Lower leg skin (tissue), 4 donors: ENCODE measurements at regions not wholly inside any gene's neighbourhood (a gene's known extent, or its start where the extent isn't known, plus 50 kb on each side); places are given as distances from the start of the nearest gene placed in this dataset.

ENCODE experiments used
- DNase-seq, 2 donors: peaks; one replicate each; pipeline ENCODE4 v3.0.0-alpha.2; 2019; ENCODE audit warnings: low spot score in 2 of 2
- H3K4me3 ChIP-seq: fragments of 200-600 bp; sonication (generic); 2 replicates; pipeline ENCODE4 v1.5.1; 2017; ENCODE audit warnings: mild to moderate bottlenecking, low read depth; ENCODE audit not compliant: poor library complexity, severe bottlenecking
- POLR2A ChIP-seq, 2 donors: fragments of 450-650 bp; IDR thresholded peaks; one replicate each; pipeline ENCODE4 v1.6.1; 2016 to 2017; ENCODE audit warnings: antibody characterized with exemption in 2 of 2, mild to moderate bottlenecking in 1 of 2, moderate library complexity in 1 of 2
- WGBS, 2 donors: methylation state at CpG; one replicate each; pipeline ENCODE4 v1.1.5; 2018; 5-methylcytosine and 5-hydroxymethylcytosine counted together
- intact Hi-C: fragments of 100-400 bp; cut with DNase I; formaldehyde crosslinking; loops from one replicate; pipeline ENCODE4 v1.15.0; 2023; ENCODE audit warnings: low total_unique reads
- TF ChIP-seq, protein P1 (sequence below), 3 donors: fragments of 450-650 bp; IDR thresholded peaks; one replicate each; pipeline ENCODE4 v1.5.1; 2016; ENCODE audit warnings: antibody characterized with exemption in 3 of 3, mild to moderate bottlenecking in 3 of 3, moderate library complexity in 2 of 3

DNA sequence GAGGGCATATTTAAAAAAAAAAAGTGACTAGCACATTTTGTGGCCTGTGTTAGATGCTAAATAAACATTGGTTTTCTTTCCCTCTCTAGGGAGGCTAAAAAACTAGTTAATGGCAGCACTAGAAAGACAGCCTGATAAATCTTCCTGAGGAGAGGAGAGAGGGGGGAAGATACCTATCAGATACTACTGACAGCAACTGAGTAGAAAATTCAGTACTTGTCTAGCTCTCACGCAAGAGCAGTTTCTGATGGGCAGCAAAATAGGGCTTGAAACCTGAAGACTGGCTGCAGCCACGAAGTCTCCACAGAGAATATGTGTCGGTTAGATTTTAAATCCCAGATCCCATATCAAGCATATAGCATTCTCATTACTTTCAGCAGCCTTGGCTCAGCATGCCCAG is 388.2 kb downstream of the KCNA4 start:
- no peak overlapping the region for H3K4me3 ChIP-seq
- DNase-seq, result no peak
- intact Hi-C loops, result no loop called here
- no peak for TF ChIP-seq POLR2A (IDR thresholded peaks at IDR 0.05)
- TF ChIP-seq, protein P1, sequence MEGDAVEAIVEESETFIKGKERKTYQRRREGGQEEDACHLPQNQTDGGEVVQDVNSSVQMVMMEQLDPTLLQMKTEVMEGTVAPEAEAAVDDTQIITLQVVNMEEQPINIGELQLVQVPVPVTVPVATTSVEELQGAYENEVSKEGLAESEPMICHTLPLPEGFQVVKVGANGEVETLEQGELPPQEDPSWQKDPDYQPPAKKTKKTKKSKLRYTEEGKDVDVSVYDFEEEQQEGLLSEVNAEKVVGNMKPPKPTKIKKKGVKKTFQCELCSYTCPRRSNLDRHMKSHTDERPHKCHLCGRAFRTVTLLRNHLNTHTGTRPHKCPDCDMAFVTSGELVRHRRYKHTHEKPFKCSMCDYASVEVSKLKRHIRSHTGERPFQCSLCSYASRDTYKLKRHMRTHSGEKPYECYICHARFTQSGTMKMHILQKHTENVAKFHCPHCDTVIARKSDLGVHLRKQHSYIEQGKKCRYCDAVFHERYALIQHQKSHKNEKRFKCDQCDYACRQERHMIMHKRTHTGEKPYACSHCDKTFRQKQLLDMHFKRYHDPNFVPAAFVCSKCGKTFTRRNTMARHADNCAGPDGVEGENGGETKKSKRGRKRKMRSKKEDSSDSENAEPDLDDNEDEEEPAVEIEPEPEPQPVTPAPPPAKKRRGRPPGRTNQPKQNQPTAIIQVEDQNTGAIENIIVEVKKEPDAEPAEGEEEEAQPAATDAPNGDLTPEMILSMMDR (IDR thresholded peaks at IDR 0.05), result no peak
- WGBS, 2 donors, result 74 to 85% methylated on average over 3 of the region's 3 CpGs

DNA sequence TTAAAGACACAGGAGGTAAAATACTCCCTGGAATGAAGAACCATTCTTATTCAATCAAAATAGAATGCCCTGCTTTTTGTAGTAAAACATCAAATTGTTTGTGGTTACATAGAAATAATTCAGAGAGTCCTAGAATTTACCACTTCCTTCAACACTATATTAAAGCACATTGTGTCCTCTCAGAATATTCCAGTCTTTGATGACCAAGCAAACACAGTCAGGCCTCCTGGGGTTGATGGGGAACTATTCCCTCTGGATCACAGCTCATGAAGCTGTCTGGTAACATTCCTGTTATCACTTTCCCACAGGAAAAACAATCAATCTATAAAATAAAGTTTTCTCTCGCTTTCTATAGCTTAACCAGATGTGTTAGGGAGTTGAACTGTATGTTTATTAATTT is 389.3 kb downstream of the KCNA4 start:
- 60 to 64% methylated on average over 1 of the region's 1 CpG for WGBS, 2 donors
- H3K4me3 ChIP-seq, result no peak overlapping the region
- no peak for DNase-seq
- TF ChIP-seq, protein P1 (IDR thresholded peaks at IDR 0.05), result no peak
- TF ChIP-seq POLR2A (IDR thresholded peaks at IDR 0.05), result no peak
- intact Hi-C loops, result no loop called here

GRCh38 chr11:29623144-29623722 is 393.6 kb downstream of the KCNA4 start:
- intact Hi-C loops, result no loop called here
- DNase-seq, result no peak

GRCh38 chr11:29616611-29617010 is 400.2 kb downstream of the KCNA4 start:
- no peak for DNase-seq
- intact Hi-C loops, result no loop called here
- TF ChIP-seq POLR2A (IDR thresholded peaks at IDR 0.05), result no peak
- TF ChIP-seq, protein P1 (IDR thresholded peaks at IDR 0.05), result no peak
- H3K4me3 ChIP-seq, result no peak overlapping the region

More at GRCh38 chr11:29623144-29623722, 393.6 kb downstream of the KCNA4 start:
- H3K4me3 ChIP-seq, result no peak overlapping the region
- TF ChIP-seq, protein P1 (IDR thresholded peaks at IDR 0.05), result no peak
- no peak for TF ChIP-seq POLR2A (IDR thresholded peaks at IDR 0.05)
- WGBS, 2 donors, result 31 to 39% methylated on average over 5 of the region's 5 CpGs

DNA sequence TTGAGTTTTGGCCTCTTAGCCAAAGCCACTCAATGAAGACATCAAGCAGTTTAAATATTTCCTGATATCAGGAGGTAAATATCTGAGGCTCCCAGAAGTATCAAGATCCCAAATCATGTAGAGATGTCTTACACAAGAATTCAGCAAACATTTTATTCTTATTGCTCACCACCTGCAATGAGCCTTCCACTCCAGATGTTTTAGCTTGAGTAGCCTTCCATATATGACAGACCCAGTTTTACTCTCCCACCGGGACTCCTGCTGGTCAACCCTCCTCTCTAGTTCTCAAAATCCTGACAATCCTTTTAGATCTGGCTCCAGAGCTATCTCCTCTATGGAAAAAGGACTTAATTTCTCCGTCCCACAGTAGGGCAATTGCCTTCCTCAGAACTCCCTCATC is 404.4 kb downstream of the KCNA4 start:
- intact Hi-C loops, result no loop called here
- TF ChIP-seq, protein P1 (IDR thresholded peaks at IDR 0.05), result no peak
- TF ChIP-seq POLR2A (IDR thresholded peaks at IDR 0.05), result no peak
- H3K4me3 ChIP-seq, result no peak overlapping the region
- no peak for DNase-seq
- 72 to 77% methylated on average over 2 of the region's 2 CpGs for WGBS, 2 donors
